ENCODE measurements at regions not wholly inside any gene's neighbourhood (a gene's known extent, or its start where the extent isn't known, plus 50 kb on each side); places are given as distances from the start of the nearest gene placed in this dataset.
"Not testable (repeated sequence)": the region's sequence is repeated elsewhere in the genome, so short reads cannot be mapped to it uniquely, and the experiment has no call there.

DNA sequence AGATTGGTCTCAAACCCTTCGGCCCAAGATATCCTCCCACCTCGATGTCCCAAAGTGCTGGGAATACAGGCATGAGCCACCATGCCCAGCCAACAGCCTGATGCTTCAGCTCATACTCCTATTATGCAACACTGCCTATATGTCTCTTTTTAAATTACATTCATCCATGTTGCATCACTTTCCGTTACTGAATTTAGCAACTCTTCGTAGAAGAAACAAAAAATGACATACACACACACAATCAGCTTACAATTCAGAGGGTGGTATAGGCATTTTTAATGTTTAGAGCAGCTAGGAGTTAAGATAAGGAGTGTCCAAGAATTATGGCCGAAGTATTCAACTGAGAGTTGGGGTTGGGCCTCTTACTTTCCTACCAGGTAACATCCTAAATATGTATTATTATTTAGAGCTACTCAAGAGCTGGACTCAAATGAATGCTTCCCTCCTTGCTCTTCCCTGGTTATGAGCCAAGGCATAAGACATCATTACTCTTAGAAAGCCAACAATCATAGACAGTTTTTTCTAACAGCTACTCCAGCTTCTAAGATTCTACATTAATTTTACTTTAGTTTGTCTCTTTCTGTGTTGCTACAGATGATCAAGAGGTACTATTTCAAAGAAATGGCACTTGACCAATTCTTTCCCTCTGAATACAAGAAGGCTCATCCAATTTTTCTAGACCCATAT is 62.0 kb upstream of the BMP5 start:
- no peak for DNase-seq (ENCODE audit: low read depth, low spot score)
- Mint-ChIP-seq H3K4me3 (no peak overlapping the region), H3K9me3 (no peaks in the 10 kb centered on the region), H3K27me3 (ENCODE audit: low read depth) (no peaks in the 10 kb centered on the region), H3K27ac (ENCODE audit: unreplicated experiment) (no peak overlapping the region), H3K36me3 (ENCODE audit: low read depth) (no peaks in the 10 kb centered on the region), H3K4me1 (no peaks in the 10 kb centered on the region)
- TF ChIP-seq, protein P1, sequence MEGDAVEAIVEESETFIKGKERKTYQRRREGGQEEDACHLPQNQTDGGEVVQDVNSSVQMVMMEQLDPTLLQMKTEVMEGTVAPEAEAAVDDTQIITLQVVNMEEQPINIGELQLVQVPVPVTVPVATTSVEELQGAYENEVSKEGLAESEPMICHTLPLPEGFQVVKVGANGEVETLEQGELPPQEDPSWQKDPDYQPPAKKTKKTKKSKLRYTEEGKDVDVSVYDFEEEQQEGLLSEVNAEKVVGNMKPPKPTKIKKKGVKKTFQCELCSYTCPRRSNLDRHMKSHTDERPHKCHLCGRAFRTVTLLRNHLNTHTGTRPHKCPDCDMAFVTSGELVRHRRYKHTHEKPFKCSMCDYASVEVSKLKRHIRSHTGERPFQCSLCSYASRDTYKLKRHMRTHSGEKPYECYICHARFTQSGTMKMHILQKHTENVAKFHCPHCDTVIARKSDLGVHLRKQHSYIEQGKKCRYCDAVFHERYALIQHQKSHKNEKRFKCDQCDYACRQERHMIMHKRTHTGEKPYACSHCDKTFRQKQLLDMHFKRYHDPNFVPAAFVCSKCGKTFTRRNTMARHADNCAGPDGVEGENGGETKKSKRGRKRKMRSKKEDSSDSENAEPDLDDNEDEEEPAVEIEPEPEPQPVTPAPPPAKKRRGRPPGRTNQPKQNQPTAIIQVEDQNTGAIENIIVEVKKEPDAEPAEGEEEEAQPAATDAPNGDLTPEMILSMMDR (conservative IDR thresholded peaks at IDR 0.05): no peak

DNA sequence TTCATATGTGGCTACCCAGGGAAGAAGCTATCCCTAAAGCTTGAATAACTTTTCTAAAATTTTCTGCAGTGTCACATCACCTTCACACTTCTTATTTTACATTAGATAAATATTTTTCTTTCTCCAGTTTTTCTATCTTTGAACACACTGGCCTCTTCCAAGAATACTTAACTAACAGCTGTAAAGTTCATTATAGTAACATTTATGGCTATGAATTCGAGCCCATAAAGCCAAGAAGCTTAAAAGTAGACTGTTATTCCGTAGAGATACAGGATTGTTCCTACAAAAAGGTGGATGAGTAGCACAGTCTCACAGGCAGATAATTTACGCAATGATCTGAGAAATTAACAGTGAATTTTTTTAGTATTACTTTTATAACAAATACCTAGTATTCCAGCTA is 55.7 kb upstream of the BMP5 start:
- H3K36me3 Mint-ChIP-seq (ENCODE audit: low read depth): no peaks in the 10 kb centered on the region
- H3K27me3 Mint-ChIP-seq (ENCODE audit: low read depth): no peaks in the 10 kb centered on the region
- H3K4me1 Mint-ChIP-seq: no peaks in the 10 kb centered on the region
- TF ChIP-seq, protein P1 (conservative IDR thresholded peaks at IDR 0.05): no peak
- H3K27ac Mint-ChIP-seq (ENCODE audit: unreplicated experiment): no peak overlapping the region
- no peak for DNase-seq (ENCODE audit: low read depth, low spot score)
- no peaks in the 10 kb centered on the region for H3K9me3 Mint-ChIP-seq
- H3K4me3 Mint-ChIP-seq: no peak overlapping the region

DNA sequence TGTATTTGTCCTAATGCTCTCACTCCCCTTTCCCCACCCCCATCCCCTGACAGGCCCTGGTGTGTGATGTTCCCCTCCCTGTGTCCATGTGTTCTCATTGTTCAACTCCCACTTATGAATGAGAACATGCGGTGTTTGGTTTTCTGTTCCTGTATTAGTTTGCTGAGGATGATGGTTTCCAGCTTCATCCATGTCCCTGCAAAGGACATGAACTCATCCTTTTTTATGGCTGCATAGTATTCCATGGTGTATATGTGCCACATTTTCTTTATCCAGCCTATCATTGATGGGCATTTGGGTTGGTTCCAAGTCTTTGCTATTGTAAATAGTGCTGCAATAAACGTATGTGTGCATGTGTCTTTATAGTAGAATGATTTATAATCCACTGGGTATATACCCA is 52.3 kb upstream of the BMP5 start:
- not testable (repeated sequence) for H3K4me1 Mint-ChIP-seq; DNase-seq (ENCODE audit: low read depth, low spot score); H3K9me3 Mint-ChIP-seq; H3K27ac Mint-ChIP-seq (ENCODE audit: unreplicated experiment); H3K36me3 Mint-ChIP-seq (ENCODE audit: low read depth); H3K27me3 Mint-ChIP-seq (ENCODE audit: low read depth); H3K4me3 Mint-ChIP-seq

DNA sequence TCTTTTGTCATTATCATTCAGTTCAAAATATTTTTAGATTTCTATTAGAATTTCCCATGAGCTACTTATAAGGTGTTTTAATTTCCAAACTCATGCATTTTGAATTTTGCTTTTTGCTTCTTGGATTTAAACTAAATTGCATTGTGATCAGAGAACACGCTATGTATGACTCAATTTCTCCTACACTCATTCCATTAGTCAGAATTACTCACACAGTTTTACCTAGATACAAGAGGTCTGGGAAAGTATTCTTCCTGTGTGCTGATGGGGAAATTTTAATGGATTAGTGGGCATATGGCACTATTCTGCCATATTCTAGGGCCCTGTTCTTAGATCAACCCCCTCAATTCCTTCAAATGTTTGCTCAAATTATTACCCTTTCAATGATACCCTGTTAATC is 49.9 kb upstream of the BMP5 start:
- Mint-ChIP-seq H3K36me3 (ENCODE audit: low read depth) (no peaks in the 10 kb centered on the region), H3K4me3 (no peak overlapping the region), H3K27me3 (ENCODE audit: low read depth) (no peaks in the 10 kb centered on the region), H3K4me1 (no peaks in the 10 kb centered on the region), H3K27ac (ENCODE audit: unreplicated experiment) (no peak overlapping the region), H3K9me3 (no peaks in the 10 kb centered on the region)
- DNase-seq (ENCODE audit: low read depth, low spot score): no peak
- TF ChIP-seq, protein P1 (conservative IDR thresholded peaks at IDR 0.05): no peak
